H1 (cell line): ENCODE measurements at regions not wholly inside any gene's neighbourhood (a gene's known extent, or its start where the extent isn't known, plus 50 kb on each side); places are given as distances from the start of the nearest gene placed in this dataset.

Experiments used
- EZH2 ChIP-seq: fragments of 200-600 bp; sonication (generic); IDR thresholded peaks from 2 replicates; pipeline ENCODE4 v1.7.1; 2012; ENCODE audit warnings: low read depth, mild to moderate bottlenecking, moderate library complexity, low read length, inconsistent platforms; ENCODE audit not compliant: severe bottlenecking
- GABPA ChIP-seq: IDR thresholded peaks from 2 replicates; pipeline ENCODE4 v1.6.1; 2011; ENCODE audit warnings: mild to moderate bottlenecking, low read length, moderate library complexity, borderline replicate concordance; ENCODE audit not compliant: insufficient read depth
- MAFK ChIP-seq: IDR thresholded peaks from 2 replicates; pipeline ENCODE4 v1.6.1; 2012; ENCODE audit warnings: low read depth, mild to moderate bottlenecking, improper control_type of control experiment, low read length
- SIN3A ChIP-seq, 2 experiments: IDR thresholded peaks in 1 of 2; conservative IDR thresholded peaks in 1 of 2; 2 replicates each; pipeline ENCODE4 v1.6.1; 2011 to 2012; ENCODE audit warnings: low read length in 2 of 2, improper control_type of control experiment in 1 of 2, low read depth in 1 of 2, mild to moderate bottlenecking in 1 of 2
- SP1 ChIP-seq: IDR thresholded peaks from 2 replicates; pipeline ENCODE4 v1.6.1; 2011; ENCODE audit warnings: low read depth, low read length
- TF ChIP-seq, protein P1 (sequence below), 3 experiments: IDR thresholded peaks; 1 replicate in 2 of 3; 2 replicates in 1 of 3; pipeline versions ENCODE4 v1.5.1 to v1.6.1; 2011; ENCODE audit warnings: low read length in 3 of 3, mild to moderate bottlenecking in 3 of 3, inconsistent platforms in 2 of 3, low read depth in 1 of 3, moderate library complexity in 1 of 3; ENCODE audit not compliant: insufficient read depth in 1 of 3; ENCODE audit errors: control extremely low read depth in 1 of 3
- TF ChIP-seq, protein P2 (sequence below): IDR thresholded peaks from 2 replicates; pipeline ENCODE4 v1.6.1; 2012; ENCODE audit warnings: low read length, inconsistent platforms
- TF ChIP-seq, protein P3 (sequence below): fragments of 300-600 bp; sonication (generic); IDR thresholded peaks from 2 replicates; pipeline ENCODE4 v1.7.1; 2012; ENCODE audit warnings: low read length, moderate library complexity, mild to moderate bottlenecking, inconsistent platforms; ENCODE audit not compliant: insufficient replicate concordance
- TF ChIP-seq, protein P4 (sequence below): IDR thresholded peaks from 2 replicates; pipeline ENCODE4 v1.6.1; 2012; ENCODE audit warnings: inconsistent platforms

DNA sequence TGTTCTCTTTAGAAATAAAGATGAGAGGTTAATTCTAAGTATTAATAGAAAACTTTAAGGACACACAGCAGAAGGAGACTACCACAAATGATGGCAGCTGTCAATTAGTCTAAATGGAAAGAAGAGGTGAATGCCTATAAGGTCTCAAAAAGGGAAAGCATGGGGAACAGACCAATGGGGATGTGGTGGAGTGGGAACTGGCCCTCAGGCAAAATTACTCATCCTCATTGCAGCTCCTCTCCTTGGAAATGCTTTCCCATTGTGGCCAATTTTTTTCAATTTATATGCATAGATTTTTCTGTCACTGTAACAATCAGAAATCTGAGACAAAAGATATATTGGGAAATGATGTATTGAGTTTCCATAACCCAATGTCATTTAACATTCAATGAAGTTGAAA lies 222.9 kb upstream of the DEFB112 start:
- TF ChIP-seq EZH2 = no peak
- no peak for TF ChIP-seq SIN3A (conservative IDR thresholded peaks at IDR 0.05 in 1 of 2, IDR thresholded peaks at IDR 0.05 in 1 of 2; ENCODE audit: low read depth in 1 of 2, low read length in 2 of 2)
- TF ChIP-seq, protein P1, sequence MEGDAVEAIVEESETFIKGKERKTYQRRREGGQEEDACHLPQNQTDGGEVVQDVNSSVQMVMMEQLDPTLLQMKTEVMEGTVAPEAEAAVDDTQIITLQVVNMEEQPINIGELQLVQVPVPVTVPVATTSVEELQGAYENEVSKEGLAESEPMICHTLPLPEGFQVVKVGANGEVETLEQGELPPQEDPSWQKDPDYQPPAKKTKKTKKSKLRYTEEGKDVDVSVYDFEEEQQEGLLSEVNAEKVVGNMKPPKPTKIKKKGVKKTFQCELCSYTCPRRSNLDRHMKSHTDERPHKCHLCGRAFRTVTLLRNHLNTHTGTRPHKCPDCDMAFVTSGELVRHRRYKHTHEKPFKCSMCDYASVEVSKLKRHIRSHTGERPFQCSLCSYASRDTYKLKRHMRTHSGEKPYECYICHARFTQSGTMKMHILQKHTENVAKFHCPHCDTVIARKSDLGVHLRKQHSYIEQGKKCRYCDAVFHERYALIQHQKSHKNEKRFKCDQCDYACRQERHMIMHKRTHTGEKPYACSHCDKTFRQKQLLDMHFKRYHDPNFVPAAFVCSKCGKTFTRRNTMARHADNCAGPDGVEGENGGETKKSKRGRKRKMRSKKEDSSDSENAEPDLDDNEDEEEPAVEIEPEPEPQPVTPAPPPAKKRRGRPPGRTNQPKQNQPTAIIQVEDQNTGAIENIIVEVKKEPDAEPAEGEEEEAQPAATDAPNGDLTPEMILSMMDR (IDR thresholded peaks at IDR 0.05; ENCODE audit: control extremely low read depth in 1 of 3, insufficient read depth in 1 of 3, low read depth in 1 of 3, low read length in 3 of 3) = no peak
- no peak for TF ChIP-seq SP1
- TF ChIP-seq GABPA = no peak
- TF ChIP-seq, protein P2, sequence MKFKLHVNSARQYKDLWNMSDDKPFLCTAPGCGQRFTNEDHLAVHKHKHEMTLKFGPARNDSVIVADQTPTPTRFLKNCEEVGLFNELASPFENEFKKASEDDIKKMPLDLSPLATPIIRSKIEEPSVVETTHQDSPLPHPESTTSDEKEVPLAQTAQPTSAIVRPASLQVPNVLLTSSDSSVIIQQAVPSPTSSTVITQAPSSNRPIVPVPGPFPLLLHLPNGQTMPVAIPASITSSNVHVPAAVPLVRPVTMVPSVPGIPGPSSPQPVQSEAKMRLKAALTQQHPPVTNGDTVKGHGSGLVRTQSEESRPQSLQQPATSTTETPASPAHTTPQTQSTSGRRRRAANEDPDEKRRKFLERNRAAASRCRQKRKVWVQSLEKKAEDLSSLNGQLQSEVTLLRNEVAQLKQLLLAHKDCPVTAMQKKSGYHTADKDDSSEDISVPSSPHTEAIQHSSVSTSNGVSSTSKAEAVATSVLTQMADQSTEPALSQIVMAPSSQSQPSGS = no peak
- no peak for TF ChIP-seq MAFK
- TF ChIP-seq, protein P3, sequence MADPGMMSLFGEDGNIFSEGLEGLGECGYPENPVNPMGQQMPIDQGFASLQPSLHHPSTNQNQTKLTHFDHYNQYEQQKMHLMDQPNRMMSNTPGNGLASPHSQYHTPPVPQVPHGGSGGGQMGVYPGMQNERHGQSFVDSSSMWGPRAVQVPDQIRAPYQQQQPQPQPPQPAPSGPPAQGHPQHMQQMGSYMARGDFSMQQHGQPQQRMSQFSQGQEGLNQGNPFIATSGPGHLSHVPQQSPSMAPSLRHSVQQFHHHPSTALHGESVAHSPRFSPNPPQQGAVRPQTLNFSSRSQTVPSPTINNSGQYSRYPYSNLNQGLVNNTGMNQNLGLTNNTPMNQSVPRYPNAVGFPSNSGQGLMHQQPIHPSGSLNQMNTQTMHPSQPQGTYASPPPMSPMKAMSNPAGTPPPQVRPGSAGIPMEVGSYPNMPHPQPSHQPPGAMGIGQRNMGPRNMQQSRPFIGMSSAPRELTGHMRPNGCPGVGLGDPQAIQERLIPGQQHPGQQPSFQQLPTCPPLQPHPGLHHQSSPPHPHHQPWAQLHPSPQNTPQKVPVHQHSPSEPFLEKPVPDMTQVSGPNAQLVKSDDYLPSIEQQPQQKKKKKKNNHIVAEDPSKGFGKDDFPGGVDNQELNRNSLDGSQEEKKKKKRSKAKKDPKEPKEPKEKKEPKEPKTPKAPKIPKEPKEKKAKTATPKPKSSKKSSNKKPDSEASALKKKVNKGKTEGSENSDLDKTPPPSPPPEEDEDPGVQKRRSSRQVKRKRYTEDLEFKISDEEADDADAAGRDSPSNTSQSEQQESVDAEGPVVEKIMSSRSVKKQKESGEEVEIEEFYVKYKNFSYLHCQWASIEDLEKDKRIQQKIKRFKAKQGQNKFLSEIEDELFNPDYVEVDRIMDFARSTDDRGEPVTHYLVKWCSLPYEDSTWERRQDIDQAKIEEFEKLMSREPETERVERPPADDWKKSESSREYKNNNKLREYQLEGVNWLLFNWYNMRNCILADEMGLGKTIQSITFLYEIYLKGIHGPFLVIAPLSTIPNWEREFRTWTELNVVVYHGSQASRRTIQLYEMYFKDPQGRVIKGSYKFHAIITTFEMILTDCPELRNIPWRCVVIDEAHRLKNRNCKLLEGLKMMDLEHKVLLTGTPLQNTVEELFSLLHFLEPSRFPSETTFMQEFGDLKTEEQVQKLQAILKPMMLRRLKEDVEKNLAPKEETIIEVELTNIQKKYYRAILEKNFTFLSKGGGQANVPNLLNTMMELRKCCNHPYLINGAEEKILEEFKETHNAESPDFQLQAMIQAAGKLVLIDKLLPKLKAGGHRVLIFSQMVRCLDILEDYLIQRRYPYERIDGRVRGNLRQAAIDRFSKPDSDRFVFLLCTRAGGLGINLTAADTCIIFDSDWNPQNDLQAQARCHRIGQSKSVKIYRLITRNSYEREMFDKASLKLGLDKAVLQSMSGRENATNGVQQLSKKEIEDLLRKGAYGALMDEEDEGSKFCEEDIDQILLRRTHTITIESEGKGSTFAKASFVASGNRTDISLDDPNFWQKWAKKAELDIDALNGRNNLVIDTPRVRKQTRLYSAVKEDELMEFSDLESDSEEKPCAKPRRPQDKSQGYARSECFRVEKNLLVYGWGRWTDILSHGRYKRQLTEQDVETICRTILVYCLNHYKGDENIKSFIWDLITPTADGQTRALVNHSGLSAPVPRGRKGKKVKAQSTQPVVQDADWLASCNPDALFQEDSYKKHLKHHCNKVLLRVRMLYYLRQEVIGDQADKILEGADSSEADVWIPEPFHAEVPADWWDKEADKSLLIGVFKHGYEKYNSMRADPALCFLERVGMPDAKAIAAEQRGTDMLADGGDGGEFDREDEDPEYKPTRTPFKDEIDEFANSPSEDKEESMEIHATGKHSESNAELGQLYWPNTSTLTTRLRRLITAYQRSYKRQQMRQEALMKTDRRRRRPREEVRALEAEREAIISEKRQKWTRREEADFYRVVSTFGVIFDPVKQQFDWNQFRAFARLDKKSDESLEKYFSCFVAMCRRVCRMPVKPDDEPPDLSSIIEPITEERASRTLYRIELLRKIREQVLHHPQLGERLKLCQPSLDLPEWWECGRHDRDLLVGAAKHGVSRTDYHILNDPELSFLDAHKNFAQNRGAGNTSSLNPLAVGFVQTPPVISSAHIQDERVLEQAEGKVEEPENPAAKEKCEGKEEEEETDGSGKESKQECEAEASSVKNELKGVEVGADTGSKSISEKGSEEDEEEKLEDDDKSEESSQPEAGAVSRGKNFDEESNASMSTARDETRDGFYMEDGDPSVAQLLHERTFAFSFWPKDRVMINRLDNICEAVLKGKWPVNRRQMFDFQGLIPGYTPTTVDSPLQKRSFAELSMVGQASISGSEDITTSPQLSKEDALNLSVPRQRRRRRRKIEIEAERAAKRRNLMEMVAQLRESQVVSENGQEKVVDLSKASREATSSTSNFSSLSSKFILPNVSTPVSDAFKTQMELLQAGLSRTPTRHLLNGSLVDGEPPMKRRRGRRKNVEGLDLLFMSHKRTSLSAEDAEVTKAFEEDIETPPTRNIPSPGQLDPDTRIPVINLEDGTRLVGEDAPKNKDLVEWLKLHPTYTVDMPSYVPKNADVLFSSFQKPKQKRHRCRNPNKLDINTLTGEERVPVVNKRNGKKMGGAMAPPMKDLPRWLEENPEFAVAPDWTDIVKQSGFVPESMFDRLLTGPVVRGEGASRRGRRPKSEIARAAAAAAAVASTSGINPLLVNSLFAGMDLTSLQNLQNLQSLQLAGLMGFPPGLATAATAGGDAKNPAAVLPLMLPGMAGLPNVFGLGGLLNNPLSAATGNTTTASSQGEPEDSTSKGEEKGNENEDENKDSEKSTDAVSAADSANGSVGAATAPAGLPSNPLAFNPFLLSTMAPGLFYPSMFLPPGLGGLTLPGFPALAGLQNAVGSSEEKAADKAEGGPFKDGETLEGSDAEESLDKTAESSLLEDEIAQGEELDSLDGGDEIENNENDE = no peak
- TF ChIP-seq, protein P4, sequence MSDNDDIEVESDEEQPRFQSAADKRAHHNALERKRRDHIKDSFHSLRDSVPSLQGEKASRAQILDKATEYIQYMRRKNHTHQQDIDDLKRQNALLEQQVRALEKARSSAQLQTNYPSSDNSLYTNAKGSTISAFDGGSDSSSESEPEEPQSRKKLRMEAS = no peak
